Astrocyte of the spinal cord (primary cell): ENCODE measurements at regions not wholly inside any gene's neighbourhood (a gene's known extent, or its start where the extent isn't known, plus 50 kb on each side); places are given as distances from the start of the nearest gene placed in this dataset.

Experiments used
- DNase-seq: peaks from one replicate; pipeline ENCODE4 v3.0.0; 2011; ENCODE audit warnings: low read depth, low spot score
- H3K4me3 ChIP-seq: 2 replicates; pipeline ENCODE4 v1.5.1; 2011; ENCODE audit warnings: low read depth, mild to moderate bottlenecking, low read length, moderate library complexity
- in situ Hi-C: cut with HindIII; loops from 2 replicates; pipeline ENCODE4 v1.10.0; 2017; ENCODE audit warnings: low sequenced_read_pairs
- TF ChIP-seq, protein P1 (sequence below): IDR thresholded peaks from 2 replicates; pipeline ENCODE4 v1.5.1; 2012; ENCODE audit warnings: low read depth, mild to moderate bottlenecking, low read length, inconsistent platforms

- H3K4me3 ChIP-seq: no peak overlapping the region
- in situ Hi-C loops: no loop called here
- TF ChIP-seq, protein P1, sequence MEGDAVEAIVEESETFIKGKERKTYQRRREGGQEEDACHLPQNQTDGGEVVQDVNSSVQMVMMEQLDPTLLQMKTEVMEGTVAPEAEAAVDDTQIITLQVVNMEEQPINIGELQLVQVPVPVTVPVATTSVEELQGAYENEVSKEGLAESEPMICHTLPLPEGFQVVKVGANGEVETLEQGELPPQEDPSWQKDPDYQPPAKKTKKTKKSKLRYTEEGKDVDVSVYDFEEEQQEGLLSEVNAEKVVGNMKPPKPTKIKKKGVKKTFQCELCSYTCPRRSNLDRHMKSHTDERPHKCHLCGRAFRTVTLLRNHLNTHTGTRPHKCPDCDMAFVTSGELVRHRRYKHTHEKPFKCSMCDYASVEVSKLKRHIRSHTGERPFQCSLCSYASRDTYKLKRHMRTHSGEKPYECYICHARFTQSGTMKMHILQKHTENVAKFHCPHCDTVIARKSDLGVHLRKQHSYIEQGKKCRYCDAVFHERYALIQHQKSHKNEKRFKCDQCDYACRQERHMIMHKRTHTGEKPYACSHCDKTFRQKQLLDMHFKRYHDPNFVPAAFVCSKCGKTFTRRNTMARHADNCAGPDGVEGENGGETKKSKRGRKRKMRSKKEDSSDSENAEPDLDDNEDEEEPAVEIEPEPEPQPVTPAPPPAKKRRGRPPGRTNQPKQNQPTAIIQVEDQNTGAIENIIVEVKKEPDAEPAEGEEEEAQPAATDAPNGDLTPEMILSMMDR: no peak
- no peak for DNase-seq
Measured at GRCh38 chr5:8247049-8247899, 378.3 kb downstream of the MTRR start.

GRCh38 chr5:8253376-8253775, 384.4 kb downstream of the MTRR start:
- no peak overlapping the region for H3K4me3 ChIP-seq
- in situ Hi-C loops: no loop called here
- TF ChIP-seq, protein P1: no peak
- no peak for DNase-seq

GRCh38 chr5:8254674-8255073, 385.7 kb downstream of the MTRR start:
- TF ChIP-seq, protein P1: no peak
- in situ Hi-C loops: no loop called here
- no peak overlapping the region for H3K4me3 ChIP-seq
- no peak for DNase-seq

DNA sequence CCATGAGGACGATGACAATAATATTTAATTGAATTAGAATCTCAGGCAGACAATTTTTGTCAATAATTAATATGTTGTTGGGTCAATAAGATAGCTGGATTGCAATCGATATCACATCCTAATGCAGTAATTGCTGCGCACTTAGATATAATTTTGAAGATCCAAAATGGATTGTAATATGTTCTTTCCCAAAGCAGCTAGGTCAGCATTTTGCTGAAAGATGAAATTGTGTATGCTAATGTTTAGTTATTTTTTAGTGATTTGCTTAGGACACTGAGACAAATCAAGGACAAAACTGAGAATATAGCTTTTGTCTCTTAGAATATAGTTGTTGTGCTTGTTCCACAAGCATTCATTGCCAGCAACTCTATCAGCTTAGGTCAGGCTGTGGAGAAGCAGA, 389.9 kb downstream of the MTRR start:
- TF ChIP-seq, protein P1: no peak
- in situ Hi-C loops: no loop called here
- DNase-seq: no peak
- no peak overlapping the region for H3K4me3 ChIP-seq

- H3K4me3 ChIP-seq: no peak overlapping the region
- in situ Hi-C loops: no loop called here
- DNase-seq: no peak
- TF ChIP-seq, protein P1: no peak
Measured at GRCh38 chr5:8270246-8270645, 401.3 kb downstream of the MTRR start.

DNA sequence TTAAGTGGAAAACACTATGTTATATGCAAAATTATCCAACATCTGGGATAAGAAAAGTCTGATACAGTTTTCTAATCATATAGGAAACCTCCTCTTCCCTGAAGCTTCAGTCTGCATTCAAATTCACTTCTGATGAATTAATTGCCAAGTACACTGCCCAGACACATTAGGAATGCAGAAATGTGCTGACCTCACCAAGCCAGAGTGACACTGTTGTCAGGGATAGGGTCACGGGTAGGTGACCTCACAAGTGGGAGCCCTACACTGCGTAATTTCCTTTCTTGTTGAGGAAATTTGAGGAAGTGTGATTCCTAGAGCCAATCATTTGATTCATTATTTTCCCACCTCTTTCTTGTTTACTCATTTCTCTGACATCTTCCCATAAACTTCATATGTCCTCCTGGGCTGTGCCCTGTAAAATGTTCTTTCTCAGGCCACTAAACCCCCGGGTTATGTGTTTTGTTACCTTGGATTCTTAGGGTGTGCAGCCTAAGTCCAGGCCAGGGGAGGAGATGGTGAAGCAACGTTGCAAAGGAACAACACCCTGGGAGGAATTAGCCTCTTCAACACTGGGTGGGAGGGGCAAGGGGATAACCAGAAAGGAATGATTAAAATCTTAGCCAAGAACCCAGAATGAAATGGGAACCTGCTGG, 411.9 kb downstream of the MTRR start:
- no peak overlapping the region for H3K4me3 ChIP-seq
- DNase-seq: no peak
- in situ Hi-C loops: no loop called here
- TF ChIP-seq, protein P1: no peak
